ENCODE measurements at regions not wholly inside any gene's neighbourhood (a gene's known extent, or its start where the extent isn't known, plus 50 kb on each side); places are given as distances from the start of the nearest gene placed in this dataset.
A peak's percentile ranks its signal among the peaks of the same experiment; 100 is the strongest.

GRCh38 chr3:174336784-174337183 is 522.4 kb upstream of the NAALADL2 start:
- no peak for TF ChIP-seq CTCF (IDR thresholded peaks at IDR 0.05; ENCODE audit: extremely low read depth, low read depth, low read length)
- Histone ChIP-seq H4K20me1 (ENCODE audit: insufficient read depth, low read length) (no peaks in the 10 kb centered on the region), H3K4me1 (ENCODE audit: insufficient read depth, low read length) (no peaks in the 10 kb centered on the region), H3K79me2 (ENCODE audit: insufficient read depth, low read length) (no peaks in the 10 kb centered on the region), H3K4me3 (ENCODE audit: insufficient read depth, low read length) (no peak overlapping the region), H3K27me3 (ENCODE audit: insufficient read depth, low read length) (no peaks in the 10 kb centered on the region), H2AFZ (ENCODE audit: low read length) (peak overlapping the region; percentile 34), H3K27ac (ENCODE audit: low read depth, low read length) (no peak overlapping the region), H3K9me3 (ENCODE audit: low read depth, low read length) (no peaks in the 10 kb centered on the region), H3K36me3 (ENCODE audit: insufficient read depth, low read length) (no peaks in the 10 kb centered on the region), H3K4me2 (ENCODE audit: insufficient read depth, low read length) (no peak overlapping the region)
- no peak for DNase-seq (ENCODE audit: insufficient read length, low spot score, missing footprints)

- no peaks in the 10 kb centered on the region for H3K79me2 ChIP-seq (ENCODE audit: insufficient read depth, low read length)
- peak overlapping the region; percentile 34 for H2AFZ ChIP-seq (ENCODE audit: low read length)
- TF ChIP-seq CTCF (IDR thresholded peaks at IDR 0.05; ENCODE audit: extremely low read depth, low read depth, low read length): no peak
- no peak overlapping the region for H3K27ac ChIP-seq (ENCODE audit: low read depth, low read length)
- no peaks in the 10 kb centered on the region for H3K4me1 ChIP-seq (ENCODE audit: insufficient read depth, low read length)
- H3K9me3 ChIP-seq (ENCODE audit: low read depth, low read length): no peaks in the 10 kb centered on the region
- DNase-seq (ENCODE audit: insufficient read length, low spot score, missing footprints): no peak
- no peaks in the 10 kb centered on the region for H3K36me3 ChIP-seq (ENCODE audit: insufficient read depth, low read length)
- H3K4me3 ChIP-seq (ENCODE audit: insufficient read depth, low read length): no peak overlapping the region
- H3K27me3 ChIP-seq (ENCODE audit: insufficient read depth, low read length): no peaks in the 10 kb centered on the region
- no peak overlapping the region for H3K4me2 ChIP-seq (ENCODE audit: insufficient read depth, low read length)
- H4K20me1 ChIP-seq (ENCODE audit: insufficient read depth, low read length): no peaks in the 10 kb centered on the region
These were observed 521.9 kb upstream of the NAALADL2 start for GRCh38 chr3:174337227-174337626.

GRCh38 chr3:174340624-174341587 is 518.2 kb upstream of the NAALADL2 start:
- no peak for DNase-seq (ENCODE audit: insufficient read length, low spot score, missing footprints)

More at GRCh38 chr3:174340624-174341587, 518.2 kb upstream of the NAALADL2 start:
- H4K20me1 ChIP-seq (ENCODE audit: insufficient read depth, low read length): no peaks in the 10 kb centered on the region
- no peak overlapping the region for H3K27ac ChIP-seq (ENCODE audit: low read depth, low read length)
- H3K4me1 ChIP-seq (ENCODE audit: insufficient read depth, low read length): no peaks in the 10 kb centered on the region
- no peak for TF ChIP-seq CTCF (IDR thresholded peaks at IDR 0.05; ENCODE audit: extremely low read depth, low read depth, low read length)
- no peaks in the 10 kb centered on the region for H3K9me3 ChIP-seq (ENCODE audit: low read depth, low read length)
- H3K4me3 ChIP-seq (ENCODE audit: insufficient read depth, low read length): no peak overlapping the region
- no peaks in the 10 kb centered on the region for H3K27me3 ChIP-seq (ENCODE audit: insufficient read depth, low read length)
- H3K36me3 ChIP-seq (ENCODE audit: insufficient read depth, low read length): no peaks in the 10 kb centered on the region
- H3K79me2 ChIP-seq (ENCODE audit: insufficient read depth, low read length): no peaks in the 10 kb centered on the region
- H3K4me2 ChIP-seq (ENCODE audit: insufficient read depth, low read length): no peak overlapping the region
- no peak overlapping the region for H2AFZ ChIP-seq (ENCODE audit: low read length)
